DOHH2 (cell line): ENCODE measurements at regions not wholly inside any gene's neighbourhood (a gene's known extent, or its start where the extent isn't known, plus 50 kb on each side); places are given as distances from the start of the nearest gene placed in this dataset.

ENCODE experiments used
- H3F3A ChIP-seq: fragments of 200-600 bp; sonication (generic), shearing (Covaris generic); 2 replicates; pipeline ENCODE4 v1.6.0; 2016; ENCODE audit warnings: antibody characterized with exemption, mild to moderate bottlenecking; ENCODE audit not compliant: control insufficient read depth, insufficient read depth
- H3K27ac ChIP-seq: fragments of 200-600 bp; sonication (generic); 2 replicates; pipeline ENCODE4 v1.5.1; 2014; ENCODE audit warnings: low read depth, mild to moderate bottlenecking, low read length, moderate library complexity
- H3K27me3 ChIP-seq: fragments of 200-600 bp; sonication (generic); 2 replicates; pipeline ENCODE4 v1.6.1; 2014; ENCODE audit warnings: mild to moderate bottlenecking, low read length, mixed read lengths; ENCODE audit not compliant: control insufficient read depth
- H3K36me3 ChIP-seq: fragments of 200-600 bp; sonication (generic); 2 replicates; pipeline ENCODE4 v1.6.1; 2014; ENCODE audit warnings: mild to moderate bottlenecking, low read length, moderate library complexity, mixed read lengths; ENCODE audit not compliant: control insufficient read depth
- H3K4me1 ChIP-seq: fragments of 200-600 bp; sonication (generic); 2 replicates; pipeline ENCODE4 v1.6.1; 2014; ENCODE audit warnings: mild to moderate bottlenecking, low read length, mixed read lengths; ENCODE audit not compliant: control insufficient read depth
- H3K4me2 ChIP-seq: fragments of 200-600 bp; sonication (generic); 2 replicates; pipeline ENCODE4 v1.6.0; 2014; ENCODE audit warnings: mild to moderate bottlenecking, low read length, moderate library complexity
- H3K4me3 ChIP-seq: fragments of 200-600 bp; sonication (generic); 2 replicates; pipeline ENCODE4 v1.5.1; 2014; ENCODE audit warnings: mild to moderate bottlenecking, low read length, mixed read lengths
- H3K79me2 ChIP-seq: fragments of 200-600 bp; sonication (generic); 2 replicates; pipeline ENCODE4 v1.6.1; 2014; ENCODE audit warnings: mild to moderate bottlenecking, low read length, mixed read lengths; ENCODE audit not compliant: control insufficient read depth
- H3K9me2 ChIP-seq: fragments of 200-600 bp; sonication (generic); replicated peaks from 2 replicates; pipeline ENCODE4 v1.6.1; 2014; ENCODE audit warnings: mild to moderate bottlenecking, low read length, mixed read lengths; ENCODE audit not compliant: control insufficient read depth
- H3K9me3 ChIP-seq: fragments of 200-600 bp; sonication (generic); 2 replicates; pipeline ENCODE4 v1.6.1; 2014; ENCODE audit warnings: antibody characterized with exemption, low read length, mixed read lengths; ENCODE audit not compliant: control insufficient read depth, insufficient read depth
- H4K20me1 ChIP-seq: fragments of 200-600 bp; sonication (generic); 2 replicates; pipeline ENCODE4 v1.6.0; 2014; ENCODE audit warnings: low read depth, mild to moderate bottlenecking, antibody characterized with exemption, low read length, moderate library complexity; ENCODE audit not compliant: control insufficient read depth, insufficient read depth
- EZH2phosphoT487 ChIP-seq: fragments of 200-600 bp; sonication (generic); IDR thresholded peaks from 2 replicates; pipeline ENCODE4 v1.6.1; 2017; ENCODE audit warnings: borderline replicate concordance, mild to moderate bottlenecking, antibody characterized with exemption, low read length, moderate library complexity, mixed read lengths
- TF ChIP-seq, protein P1 (sequence below): fragments of 200-600 bp; sonication (generic); IDR thresholded peaks from one replicate; pipeline ENCODE4 v1.5.1; 2014; ENCODE audit warnings: antibody characterized with exemption, mild to moderate bottlenecking, low read depth, low read length; ENCODE audit not compliant: poor library complexity, severe bottlenecking

GRCh38 chr9:87795178-87795577 is 69.3 kb downstream of the CTSL start:
- H3F3A ChIP-seq = no peaks in the 10 kb centered on the region
- no peak overlapping the region for H3K27ac ChIP-seq
- H3K4me2 ChIP-seq = no peak overlapping the region
- H3K4me1 ChIP-seq = no peaks in the 10 kb centered on the region
- H4K20me1 ChIP-seq = no peaks in the 10 kb centered on the region
- no peaks in the 10 kb centered on the region for H3K27me3 ChIP-seq
- no peaks in the 10 kb centered on the region for H3K36me3 ChIP-seq
- H3K9me3 ChIP-seq = no peaks in the 10 kb centered on the region
- H3K79me2 ChIP-seq = no peaks in the 10 kb centered on the region
- no peaks in the 10 kb centered on the region for H3K9me2 ChIP-seq
- TF ChIP-seq, protein P1, sequence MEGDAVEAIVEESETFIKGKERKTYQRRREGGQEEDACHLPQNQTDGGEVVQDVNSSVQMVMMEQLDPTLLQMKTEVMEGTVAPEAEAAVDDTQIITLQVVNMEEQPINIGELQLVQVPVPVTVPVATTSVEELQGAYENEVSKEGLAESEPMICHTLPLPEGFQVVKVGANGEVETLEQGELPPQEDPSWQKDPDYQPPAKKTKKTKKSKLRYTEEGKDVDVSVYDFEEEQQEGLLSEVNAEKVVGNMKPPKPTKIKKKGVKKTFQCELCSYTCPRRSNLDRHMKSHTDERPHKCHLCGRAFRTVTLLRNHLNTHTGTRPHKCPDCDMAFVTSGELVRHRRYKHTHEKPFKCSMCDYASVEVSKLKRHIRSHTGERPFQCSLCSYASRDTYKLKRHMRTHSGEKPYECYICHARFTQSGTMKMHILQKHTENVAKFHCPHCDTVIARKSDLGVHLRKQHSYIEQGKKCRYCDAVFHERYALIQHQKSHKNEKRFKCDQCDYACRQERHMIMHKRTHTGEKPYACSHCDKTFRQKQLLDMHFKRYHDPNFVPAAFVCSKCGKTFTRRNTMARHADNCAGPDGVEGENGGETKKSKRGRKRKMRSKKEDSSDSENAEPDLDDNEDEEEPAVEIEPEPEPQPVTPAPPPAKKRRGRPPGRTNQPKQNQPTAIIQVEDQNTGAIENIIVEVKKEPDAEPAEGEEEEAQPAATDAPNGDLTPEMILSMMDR = no peak
- TF ChIP-seq EZH2phosphoT487 = no peak
- no peak overlapping the region for H3K4me3 ChIP-seq

DNA sequence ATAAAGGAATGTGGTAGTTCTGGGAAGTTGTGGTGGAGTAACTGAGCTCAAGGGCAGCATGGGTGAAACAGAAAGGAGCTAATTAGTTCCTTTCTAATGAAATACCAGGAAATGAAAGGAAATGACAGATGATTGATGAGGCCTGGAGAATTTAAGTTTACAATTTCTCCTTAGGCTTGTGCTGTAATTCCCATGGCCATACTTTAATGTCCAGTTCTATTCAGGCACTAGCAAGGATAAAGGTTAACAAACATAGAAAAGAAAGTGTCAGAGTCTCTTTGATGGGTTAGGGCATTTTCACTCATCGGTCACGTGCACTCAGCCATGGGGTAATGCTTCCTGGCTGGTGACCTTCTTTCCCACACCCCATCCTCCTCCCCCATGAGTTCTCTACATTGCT is 70.3 kb downstream of the CTSL start:
- no peaks in the 10 kb centered on the region for H3F3A ChIP-seq
- no peaks in the 10 kb centered on the region for H3K36me3 ChIP-seq
- no peaks in the 10 kb centered on the region for H3K27me3 ChIP-seq
- no peaks in the 10 kb centered on the region for H3K9me3 ChIP-seq
- H3K9me2 ChIP-seq = no peaks in the 10 kb centered on the region
- no peak overlapping the region for H3K4me2 ChIP-seq
- no peaks in the 10 kb centered on the region for H4K20me1 ChIP-seq
- TF ChIP-seq, protein P1 = no peak
- no peak for TF ChIP-seq EZH2phosphoT487
- H3K4me3 ChIP-seq = no peak overlapping the region
- no peaks in the 10 kb centered on the region for H3K4me1 ChIP-seq
- H3K27ac ChIP-seq = no peak overlapping the region
- H3K79me2 ChIP-seq = no peaks in the 10 kb centered on the region

DNA sequence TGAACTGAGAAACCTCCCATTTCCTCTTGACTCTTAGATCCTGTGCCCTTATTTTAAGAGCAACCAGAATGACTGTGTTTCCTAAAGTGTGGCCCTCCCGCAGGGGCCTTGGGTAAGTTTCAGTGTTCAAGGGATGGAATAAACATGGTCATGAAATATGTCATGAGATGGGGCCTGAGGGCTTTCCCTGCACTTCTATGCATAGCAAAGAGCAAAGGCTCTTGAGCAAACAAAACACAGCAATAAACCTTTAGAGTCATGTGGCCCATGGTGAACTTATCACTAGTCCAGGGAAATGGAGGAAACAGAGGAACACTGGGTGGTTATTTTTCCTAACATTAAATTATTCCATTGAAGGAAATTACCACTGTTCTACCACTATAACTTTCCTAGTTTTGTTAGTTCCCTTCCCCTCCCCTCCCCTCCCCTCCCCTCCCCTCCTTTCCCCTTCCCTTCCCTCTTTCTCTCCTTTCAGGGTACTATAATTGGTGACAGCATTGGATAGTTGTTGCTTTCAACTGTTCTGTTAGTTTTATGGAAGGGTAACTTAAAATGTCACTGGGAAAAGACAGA is 72.4 kb downstream of the CTSL start:
- no peaks in the 10 kb centered on the region for H3K79me2 ChIP-seq
- H3K4me1 ChIP-seq = no peaks in the 10 kb centered on the region
- no peaks in the 10 kb centered on the region for H4K20me1 ChIP-seq
- no peaks in the 10 kb centered on the region for H3K27me3 ChIP-seq
- no peaks in the 10 kb centered on the region for H3F3A ChIP-seq
- TF ChIP-seq, protein P1 = no peak
- TF ChIP-seq EZH2phosphoT487 = no peak
- H3K4me2 ChIP-seq = no peak overlapping the region
- H3K27ac ChIP-seq = no peak overlapping the region
- no peaks in the 10 kb centered on the region for H3K36me3 ChIP-seq
- no peaks in the 10 kb centered on the region for H3K9me3 ChIP-seq
- no peak overlapping the region for H3K4me3 ChIP-seq
- H3K9me2 ChIP-seq = no peaks in the 10 kb centered on the region

- no peaks in the 10 kb centered on the region for H3F3A ChIP-seq
- no peaks in the 10 kb centered on the region for H3K27me3 ChIP-seq
- no peaks in the 10 kb centered on the region for H3K36me3 ChIP-seq
- TF ChIP-seq, protein P1 = no peak
- no peak for TF ChIP-seq EZH2phosphoT487
- no peak overlapping the region for H3K4me3 ChIP-seq
- H4K20me1 ChIP-seq = no peaks in the 10 kb centered on the region
- no peaks in the 10 kb centered on the region for H3K4me1 ChIP-seq
- no peaks in the 10 kb centered on the region for H3K9me3 ChIP-seq
- no peak overlapping the region for H3K4me2 ChIP-seq
- no peaks in the 10 kb centered on the region for H3K79me2 ChIP-seq
- H3K27ac ChIP-seq = no peak overlapping the region
- no peaks in the 10 kb centered on the region for H3K9me2 ChIP-seq
These were observed 73.6 kb downstream of the CTSL start for GRCh38 chr9:87799503-87799902.
